CD8-positive, alpha-beta memory T cell (primary cell): ENCODE measurements at regions not wholly inside any gene's neighbourhood (a gene's known extent, or its start where the extent isn't known, plus 50 kb on each side); places are given as distances from the start of the nearest gene placed in this dataset.
A peak's percentile ranks its signal among the peaks of the same experiment; 100 is the strongest.

Experiments
- CTCF ChIA-PET: fragments of 350-600 bp; sonication (Branson Sonifier 250); formaldehyde crosslinking; loops from one replicate; lab custom pipeline; 2021; ENCODE audit warnings: antibody characterized with exemption; lab: Charles Lee
- POLR2A ChIA-PET: fragments of 350-600 bp; sonication (Branson Sonifier 250); formaldehyde crosslinking; loops from one replicate; lab custom pipeline; 2021; ENCODE audit warnings: antibody characterized with exemption; lab: Charles Lee
- DNase-seq, 5 donors: peaks; one replicate each; pipeline versions ENCODE4 v3.0.0 to v3.0.0-alpha.2; 2020 to 2022; ENCODE audit warnings: mixed read lengths in 1 of 5
- H3K27ac ChIP-seq: one replicate; pipeline ENCODE4 v1.7.0; 2013; ENCODE audit warnings: low read depth, mild to moderate bottlenecking, low read length, moderate library complexity
- H3K27me3 ChIP-seq: 2 replicates; pipeline ENCODE4 v1.7.0; 2013; ENCODE audit warnings: low read length, mild to moderate bottlenecking; ENCODE audit not compliant: insufficient read depth, poor library complexity, severe bottlenecking
- H3K36me3 ChIP-seq: 2 replicates; pipeline ENCODE4 v1.7.0; 2013; ENCODE audit warnings: mild to moderate bottlenecking, low read length, moderate library complexity; ENCODE audit not compliant: insufficient read depth
- H3K4me1 ChIP-seq: 2 replicates; pipeline ENCODE4 v1.7.0; 2013; ENCODE audit warnings: mild to moderate bottlenecking, low read length, moderate library complexity; ENCODE audit not compliant: insufficient read depth
- H3K4me3 ChIP-seq: 2 replicates; pipeline ENCODE4 v1.7.0; 2013; ENCODE audit warnings: mild to moderate bottlenecking, low read length
- H3K9me3 ChIP-seq: 2 replicates; pipeline ENCODE4 v1.7.0; 2013; ENCODE audit warnings: mild to moderate bottlenecking, low read length
- H3K27ac Mint-ChIP-seq, 8 donors: one replicate each; pipeline ENCODE4 v1.8.0; 2020 to 2021; ENCODE audit warnings: mixed read lengths in 8 of 8, mild to moderate bottlenecking in 6 of 8, inconsistent platforms in 3 of 8, moderate library complexity in 3 of 8
- H3K27me3 Mint-ChIP-seq, 2 donors: one replicate each; pipeline ENCODE4 v1.8.0; 2020 to 2021; ENCODE audit warnings: mixed read lengths in 2 of 2, mild to moderate bottlenecking in 1 of 2, moderate library complexity in 1 of 2
- H3K36me3 Mint-ChIP-seq, 3 donors: one replicate each; pipeline ENCODE4 v1.8.0; 2020 to 2021; ENCODE audit warnings: mixed read lengths in 3 of 3, inconsistent platforms in 1 of 3, mild to moderate bottlenecking in 1 of 3
- H3K4me1 Mint-ChIP-seq, 3 donors: one replicate each; pipeline ENCODE4 v1.8.0; 2020 to 2021; ENCODE audit warnings: mixed read lengths in 3 of 3, inconsistent platforms in 1 of 3, mild to moderate bottlenecking in 1 of 3
- H3K4me3 Mint-ChIP-seq, 7 donors: one replicate each; pipeline ENCODE4 v1.8.0; 2020 to 2021; ENCODE audit warnings: mixed read lengths in 7 of 7, mild to moderate bottlenecking in 6 of 7, moderate library complexity in 4 of 7, inconsistent platforms in 2 of 7
- H3K9me3 Mint-ChIP-seq, 5 donors: one replicate each; pipeline ENCODE4 v1.8.0; 2020 to 2022; ENCODE audit warnings: mixed read lengths in 5 of 5, mild to moderate bottlenecking in 3 of 5, moderate library complexity in 2 of 5, inconsistent platforms in 1 of 5

DNA sequence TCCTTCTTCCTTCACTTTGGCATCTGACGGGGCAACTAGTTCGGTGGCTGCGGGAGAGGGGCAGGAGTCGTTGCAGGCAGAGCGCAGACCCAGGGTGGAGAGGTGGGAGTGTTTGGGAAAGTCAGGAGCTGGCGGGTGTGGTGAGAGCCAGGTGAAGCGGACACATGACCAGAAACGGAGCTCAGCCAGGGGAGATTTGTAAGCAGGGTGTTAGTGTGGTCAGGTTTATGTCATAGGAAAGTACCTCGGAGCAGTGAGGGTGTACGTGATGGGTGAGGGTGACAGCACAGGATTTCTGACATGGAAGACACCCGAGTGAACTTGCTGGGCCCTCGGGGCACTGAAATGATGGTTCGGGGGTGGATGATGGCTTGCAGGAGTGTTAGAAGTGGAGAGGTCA is 247.4 kb upstream of the TPM1 start:
- POLR2A ChIA-PET, result no interaction called here
- no peaks in the 10 kb centered on the region for H3K9me3 ChIP-seq
- no peaks in the 10 kb centered on the region for H3K9me3 Mint-ChIP-seq
- DNase-seq, result no peak
- no peaks in the 10 kb centered on the region for H3K36me3 ChIP-seq
- no peaks in the 10 kb centered on the region for H3K27me3 ChIP-seq
- no peaks in the 10 kb centered on the region for H3K4me1 Mint-ChIP-seq
- no peak overlapping the region for H3K27ac ChIP-seq
- CTCF ChIA-PET, result no interaction called here
- H3K27ac Mint-ChIP-seq, result no peak overlapping the region
- H3K36me3 Mint-ChIP-seq, result no peaks in the 10 kb centered on the region
- H3K4me1 ChIP-seq, result no peaks in the 10 kb centered on the region
- peaks cover 11 to 30% of the 10 kb centered on the region in 2 donors for H3K27me3 Mint-ChIP-seq
- no peak overlapping the region for H3K4me3 ChIP-seq
- no peak overlapping the region for H3K4me3 Mint-ChIP-seq

DNA sequence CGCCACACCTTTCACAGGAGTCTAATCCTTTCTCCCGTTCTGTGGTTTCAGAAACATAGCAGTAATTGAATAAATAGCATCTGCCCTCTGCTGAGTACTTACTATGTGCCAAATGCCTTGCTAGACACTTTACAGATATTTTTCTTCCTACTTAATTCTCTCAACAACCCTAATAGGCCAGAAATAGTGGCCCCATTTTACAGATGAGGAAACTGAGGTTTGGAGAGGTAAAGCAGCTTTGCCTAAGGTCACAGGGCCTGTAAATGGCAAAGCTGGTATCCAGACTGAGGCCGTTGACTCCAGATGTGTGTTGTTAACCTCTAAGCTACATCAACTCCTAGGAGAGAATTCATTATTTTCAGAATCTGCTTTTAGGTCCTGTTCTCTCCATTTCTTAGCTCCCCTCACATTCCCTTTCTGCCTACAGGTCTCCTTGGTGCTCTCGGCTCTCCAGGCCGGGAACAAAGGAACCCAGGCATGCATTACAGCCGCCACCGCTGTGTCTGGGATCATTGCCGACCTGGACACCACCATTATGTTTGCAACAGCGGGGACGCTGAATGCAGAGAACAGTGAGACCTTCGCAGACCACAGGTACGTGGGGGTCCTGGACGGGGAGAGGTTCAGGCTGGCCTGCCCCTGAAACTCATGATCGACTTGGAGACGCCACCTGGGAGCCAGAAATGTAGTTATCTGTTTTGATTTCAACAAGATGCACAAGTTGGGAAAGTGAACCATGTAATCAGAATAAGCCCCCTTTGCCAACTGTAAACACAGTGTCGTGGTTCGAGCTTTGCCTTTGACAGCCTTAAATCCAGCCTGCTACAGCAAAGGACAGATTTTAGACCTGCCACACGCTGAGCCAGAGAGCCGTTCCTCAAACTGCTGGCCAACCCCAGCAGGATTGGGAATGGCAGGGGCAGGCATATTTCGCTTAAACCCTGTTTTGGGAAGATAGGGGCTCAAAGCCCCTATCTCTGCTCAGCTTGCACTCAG is 246.5 kb upstream of the TPM1 start:
- CTCF ChIA-PET, result no interaction called here
- no peaks in the 10 kb centered on the region for H3K9me3 Mint-ChIP-seq
- Histone ChIP-seq H3K36me3 (no peaks in the 10 kb centered on the region), H3K4me1 (no peaks in the 10 kb centered on the region), H3K9me3 (no peaks in the 10 kb centered on the region), H3K27me3 (no peaks in the 10 kb centered on the region), H3K4me3 (no peak overlapping the region), H3K27ac (no peak overlapping the region)
- POLR2A ChIA-PET, result no interaction called here
- H3K4me1 Mint-ChIP-seq, result no peaks in the 10 kb centered on the region
- peaks cover 11 to 23% of the 10 kb centered on the region in 2 donors for H3K27me3 Mint-ChIP-seq
- no peaks in the 10 kb centered on the region for H3K36me3 Mint-ChIP-seq
- no peak overlapping the region for H3K27ac Mint-ChIP-seq
- DNase-seq, result no peak
- no peak overlapping the region for H3K4me3 Mint-ChIP-seq

DNA sequence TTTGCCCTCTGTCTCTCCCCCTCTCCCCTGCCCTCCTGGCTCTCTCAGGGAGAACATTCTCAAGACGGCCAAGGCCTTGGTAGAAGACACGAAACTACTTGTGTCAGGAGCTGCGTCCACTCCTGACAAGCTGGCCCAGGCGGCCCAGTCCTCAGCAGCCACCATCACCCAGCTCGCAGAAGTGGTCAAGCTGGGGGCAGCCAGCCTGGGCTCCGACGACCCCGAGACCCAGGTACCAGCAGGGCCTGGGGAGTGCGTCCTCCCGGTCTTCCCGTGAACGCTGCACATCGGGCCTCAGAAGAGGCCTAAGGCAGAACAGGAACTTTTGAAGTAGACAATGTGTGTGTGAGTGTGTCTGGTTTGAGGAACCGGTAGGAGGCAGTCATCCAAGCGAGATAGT is 245.4 kb upstream of the TPM1 start:
- H3K9me3 ChIP-seq, result no peaks in the 10 kb centered on the region
- Mint-ChIP-seq H3K9me3 (no peaks in the 10 kb centered on the region), H3K4me3 (no peak overlapping the region), H3K4me1 (no peaks in the 10 kb centered on the region), H3K27ac (peak overlapping the region in 1 of 8 donors; percentile 88), H3K27me3 (peaks cover 10 to 23% of the 10 kb centered on the region in 2 donors), H3K36me3 (no peaks in the 10 kb centered on the region)
- no peaks in the 10 kb centered on the region for H3K27me3 ChIP-seq
- no peaks in the 10 kb centered on the region for H3K36me3 ChIP-seq
- no peak for DNase-seq
- no peaks in the 10 kb centered on the region for H3K4me1 ChIP-seq
- no peak overlapping the region for H3K4me3 ChIP-seq
- POLR2A ChIA-PET, result no interaction called here
- CTCF ChIA-PET, result no interaction called here
- no peak overlapping the region for H3K27ac ChIP-seq

DNA sequence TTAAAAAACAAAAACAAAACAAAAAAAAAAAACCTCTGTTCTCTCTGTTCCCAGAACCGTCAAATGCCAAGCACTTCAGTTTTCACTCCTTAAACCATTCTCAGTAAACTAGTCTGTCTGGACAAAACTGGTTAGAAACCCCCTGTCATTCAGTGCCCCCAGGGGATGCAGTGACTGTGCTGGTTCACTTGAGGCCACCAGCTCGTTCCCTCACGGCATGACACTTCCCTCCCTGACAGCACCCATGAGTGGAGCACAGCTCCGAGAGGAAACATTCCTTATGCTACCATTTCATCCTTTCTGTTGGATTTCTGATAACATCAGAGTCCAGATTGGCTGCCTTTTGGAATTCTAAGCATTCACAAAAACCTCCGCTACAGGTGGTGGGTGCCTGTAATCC is 244.0 kb upstream of the TPM1 start:
- H3K9me3 Mint-ChIP-seq, result no peaks in the 10 kb centered on the region
- Histone ChIP-seq H3K4me1 (no peaks in the 10 kb centered on the region), H3K27ac (no peak overlapping the region), H3K27me3 (no peaks in the 10 kb centered on the region), H3K9me3 (no peaks in the 10 kb centered on the region), H3K36me3 (no peaks in the 10 kb centered on the region), H3K4me3 (no peak overlapping the region)
- H3K4me3 Mint-ChIP-seq, result no peak overlapping the region
- no peak for DNase-seq
- peaks cover 9 to 18% of the 10 kb centered on the region in 2 donors for H3K27me3 Mint-ChIP-seq
- H3K27ac Mint-ChIP-seq, result no peak overlapping the region
- no peaks in the 10 kb centered on the region for H3K36me3 Mint-ChIP-seq
- POLR2A ChIA-PET, result no interaction called here
- CTCF ChIA-PET, result no interaction called here
- no peaks in the 10 kb centered on the region for H3K4me1 Mint-ChIP-seq

DNA sequence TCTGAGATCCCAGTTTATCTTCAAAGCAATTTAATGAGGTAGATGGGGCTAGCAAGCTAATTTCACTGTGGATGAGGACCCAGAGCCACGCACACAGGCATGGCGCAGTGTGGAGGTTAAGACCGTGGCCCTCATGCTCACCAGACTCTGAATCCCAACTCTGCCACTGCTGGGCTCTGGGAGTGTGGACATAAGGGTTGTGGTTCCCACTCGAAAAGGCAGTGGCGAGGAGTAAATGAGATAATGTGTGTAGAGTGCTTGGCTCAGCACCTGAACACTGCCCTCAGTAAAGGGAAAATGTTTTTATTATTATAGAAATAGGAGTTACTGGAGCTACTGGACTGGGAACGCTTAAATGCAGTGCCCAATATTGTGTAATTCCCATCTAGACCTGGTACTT is 243.5 kb upstream of the TPM1 start:
- Histone ChIP-seq H3K4me1 (no peaks in the 10 kb centered on the region), H3K4me3 (no peak overlapping the region), H3K9me3 (no peaks in the 10 kb centered on the region), H3K27me3 (no peaks in the 10 kb centered on the region), H3K36me3 (no peaks in the 10 kb centered on the region), H3K27ac (no peak overlapping the region)
- Mint-ChIP-seq H3K36me3 (no peaks in the 10 kb centered on the region), H3K4me1 (no peaks in the 10 kb centered on the region), H3K27me3 (peaks cover 8 to 16% of the 10 kb centered on the region in 2 donors), H3K27ac (no peak overlapping the region), H3K9me3 (no peaks in the 10 kb centered on the region), H3K4me3 (no peak overlapping the region)
- POLR2A ChIA-PET, result no interaction called here
- DNase-seq, result no peak
- CTCF ChIA-PET, result no interaction called here

DNA sequence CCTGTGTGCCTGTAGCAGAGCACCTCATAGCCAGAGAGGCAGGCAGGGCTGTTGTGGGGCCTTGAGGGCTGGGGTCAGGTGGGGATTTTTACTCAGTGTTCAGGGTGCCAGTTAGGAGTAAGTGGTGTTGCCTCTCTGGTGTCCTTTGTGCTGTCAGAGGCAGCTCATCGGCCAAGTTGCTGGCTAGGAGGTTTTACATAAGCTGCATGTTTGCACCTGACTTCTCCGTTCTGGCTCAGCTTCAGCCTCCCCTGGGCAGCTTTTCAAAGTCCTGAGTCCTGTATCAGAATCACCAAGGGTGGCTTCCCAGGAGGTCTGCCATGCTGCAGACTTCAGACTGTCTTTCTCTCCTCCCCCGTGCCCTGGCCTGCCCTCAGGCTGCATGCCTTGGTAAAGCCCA is 242.6 kb upstream of the TPM1 start:
- H3K36me3 ChIP-seq, result no peaks in the 10 kb centered on the region
- H3K27me3 Mint-ChIP-seq, result peaks cover 6 to 10% of the 10 kb centered on the region in 2 donors
- H3K27me3 ChIP-seq, result no peaks in the 10 kb centered on the region
- no peaks in the 10 kb centered on the region for H3K4me1 ChIP-seq
- no peaks in the 10 kb centered on the region for H3K9me3 ChIP-seq
- no peaks in the 10 kb centered on the region for H3K9me3 Mint-ChIP-seq
- no peaks in the 10 kb centered on the region for H3K4me1 Mint-ChIP-seq
- no peak overlapping the region for H3K27ac ChIP-seq
- H3K4me3 ChIP-seq, result no peak overlapping the region
- ChIA-PET CTCF (no interaction called here), POLR2A (no interaction called here)
- no peak overlapping the region for H3K4me3 Mint-ChIP-seq
- no peaks in the 10 kb centered on the region for H3K36me3 Mint-ChIP-seq
- no peak overlapping the region for H3K27ac Mint-ChIP-seq
- no peak for DNase-seq

DNA sequence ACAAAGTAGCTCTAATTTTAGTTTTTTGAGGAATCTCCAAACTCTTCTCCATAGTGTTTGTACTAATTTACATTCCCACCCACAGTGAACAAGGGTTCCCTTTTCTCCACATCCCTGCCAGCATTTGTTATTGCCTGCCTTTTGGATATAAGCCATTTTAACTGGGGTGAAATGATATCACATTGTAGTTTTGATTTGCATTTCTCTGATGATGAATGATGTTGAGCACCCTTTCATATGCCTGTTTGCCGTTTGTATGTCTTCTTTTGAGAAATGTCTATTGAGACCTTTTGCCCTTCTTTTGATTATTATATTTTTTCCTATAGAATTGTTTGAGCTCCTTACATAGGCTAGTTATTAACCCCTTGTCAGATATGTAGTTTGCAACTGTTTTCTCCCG is 239.9 kb upstream of the TPM1 start:
- Histone ChIP-seq H3K4me3 (no peak overlapping the region), H3K4me1 (no peaks in the 10 kb centered on the region), H3K27me3 (no peaks in the 10 kb centered on the region), H3K27ac (no peak overlapping the region), H3K9me3 (no peaks in the 10 kb centered on the region), H3K36me3 (no peaks in the 10 kb centered on the region)
- Mint-ChIP-seq H3K9me3 (no peaks in the 10 kb centered on the region), H3K27me3 (peaks cover 3 to 9% of the 10 kb centered on the region in 2 donors), H3K36me3 (no peaks in the 10 kb centered on the region), H3K4me1 (no peaks in the 10 kb centered on the region), H3K27ac (no peak overlapping the region), H3K4me3 (no peak overlapping the region)
- no peak for DNase-seq
- ChIA-PET CTCF (interaction anchor here (2.1 kb wide), 1 partner anchor 10 kb away, joined by 4 read pairs; no protein-coding TSS in a partner anchor), POLR2A (no interaction called here)

DNA sequence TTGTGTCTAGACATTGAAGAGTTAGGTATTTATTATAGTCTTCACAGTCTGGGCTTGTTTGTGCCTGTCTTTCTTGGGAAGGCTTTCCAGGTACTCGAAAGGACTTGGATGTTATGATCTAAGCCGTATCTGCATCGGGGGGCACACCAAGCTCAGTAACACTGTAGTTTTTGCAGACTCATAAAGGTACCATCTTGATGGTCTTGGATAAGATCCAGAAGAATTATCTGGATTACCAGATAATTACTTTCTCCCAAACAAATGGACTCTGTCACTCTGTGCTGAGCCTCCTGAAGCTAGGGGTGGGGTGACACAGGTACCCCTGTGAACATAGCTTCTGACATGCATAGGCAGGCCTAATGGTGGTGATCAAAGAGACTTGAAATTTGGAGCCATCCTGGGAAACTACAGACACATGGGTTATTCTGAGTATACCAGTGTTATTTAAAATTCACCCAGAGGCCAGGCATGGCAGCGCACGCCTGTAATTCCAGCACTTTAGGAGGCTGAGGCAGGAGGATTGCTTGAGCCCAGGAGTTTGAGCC is 238.6 kb upstream of the TPM1 start:
- Histone ChIP-seq H3K9me3 (no peaks in the 10 kb centered on the region), H3K4me1 (no peaks in the 10 kb centered on the region), H3K4me3 (no peak overlapping the region), H3K27ac (no peak overlapping the region), H3K36me3 (no peaks in the 10 kb centered on the region), H3K27me3 (no peaks in the 10 kb centered on the region)
- Mint-ChIP-seq H3K27ac (peak overlapping the region in 1 of 8 donors; percentile 16), H3K4me1 (no peaks in the 10 kb centered on the region), H3K9me3 (no peaks in the 10 kb centered on the region), H3K36me3 (no peaks in the 10 kb centered on the region), H3K27me3 (peaks cover 3 to 7% of the 10 kb centered on the region in 2 donors), H3K4me3 (no peak overlapping the region)
- ChIA-PET CTCF (interaction anchor here (2.1 kb wide), 1 partner anchor 8 kb away, joined by 4 read pairs; no protein-coding TSS in a partner anchor), POLR2A (no interaction called here)
- no peak for DNase-seq
